HEK293 (cell line): ENCODE measurements at regions not wholly inside any gene's neighbourhood (a gene's known extent, or its start where the extent isn't known, plus 50 kb on each side); places are given as distances from the start of the nearest gene placed in this dataset.

Source experiments
- SCRT1 ChIP-seq: fragments of 450-650 bp; formaldehyde crosslinking; IDR thresholded peaks from 2 replicates; pipeline ENCODE4 v1.5.1; 2016; ENCODE audit warnings: missing biosample characterization, missing genetic modification characterization, borderline replicate concordance
- ZBTB8A ChIP-seq: fragments of 450-650 bp; formaldehyde crosslinking; IDR thresholded peaks from 2 replicates; pipeline ENCODE4 v1.5.1; 2016; ENCODE audit warnings: missing biosample characterization, missing genetic modification characterization
- ZNF37A ChIP-seq: fragments of 450-650 bp; IDR thresholded peaks from 2 replicates; pipeline ENCODE4 v1.5.1; 2018; ENCODE audit warnings: missing biosample characterization, missing genetic modification characterization
- ZNF473 ChIP-seq: fragments of 450-650 bp; formaldehyde crosslinking; IDR thresholded peaks from 2 replicates; pipeline ENCODE4 v1.5.1; 2017; ENCODE audit warnings: missing biosample characterization, missing genetic modification characterization
- ZNF843 ChIP-seq: fragments of 450-650 bp; formaldehyde crosslinking; IDR thresholded peaks from 2 replicates; pipeline ENCODE4 v1.5.1; 2016; ENCODE audit warnings: missing biosample characterization, missing genetic modification characterization
- TF ChIP-seq, protein P1 (sequence below): fragments of 450-650 bp; formaldehyde crosslinking; IDR thresholded peaks from 2 replicates; pipeline ENCODE4 v1.5.1; 2016; ENCODE audit warnings: missing biosample characterization, missing genetic modification characterization
- TF ChIP-seq, protein P2 (sequence below): fragments of 450-650 bp; formaldehyde crosslinking; IDR thresholded peaks from 2 replicates; pipeline ENCODE4 v1.5.1; 2016; ENCODE audit warnings: missing biosample characterization, missing genetic modification characterization

DNA sequence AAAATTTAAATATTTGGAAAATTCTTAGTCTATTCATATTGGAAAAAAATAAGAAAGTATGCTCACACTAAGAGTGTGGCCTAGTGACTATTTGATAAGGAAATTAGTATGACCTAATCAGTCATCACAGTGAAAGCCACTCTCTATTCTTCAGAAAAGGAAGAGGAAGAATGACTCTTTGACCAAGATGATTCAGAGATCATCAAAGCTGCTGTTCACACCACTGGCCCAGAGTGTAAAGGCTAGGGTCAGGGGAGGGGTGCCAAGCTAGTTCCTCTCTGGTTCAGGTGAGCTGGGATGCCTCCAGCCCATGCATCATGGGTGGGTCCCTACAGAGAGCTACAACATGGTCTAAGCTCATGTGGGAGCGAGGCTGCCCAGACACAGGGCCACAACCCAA, 396.9 kb upstream of the NDST3 start:
- no peak for TF ChIP-seq ZNF473 (tag by site-specific recombination)
- TF ChIP-seq, protein P1, sequence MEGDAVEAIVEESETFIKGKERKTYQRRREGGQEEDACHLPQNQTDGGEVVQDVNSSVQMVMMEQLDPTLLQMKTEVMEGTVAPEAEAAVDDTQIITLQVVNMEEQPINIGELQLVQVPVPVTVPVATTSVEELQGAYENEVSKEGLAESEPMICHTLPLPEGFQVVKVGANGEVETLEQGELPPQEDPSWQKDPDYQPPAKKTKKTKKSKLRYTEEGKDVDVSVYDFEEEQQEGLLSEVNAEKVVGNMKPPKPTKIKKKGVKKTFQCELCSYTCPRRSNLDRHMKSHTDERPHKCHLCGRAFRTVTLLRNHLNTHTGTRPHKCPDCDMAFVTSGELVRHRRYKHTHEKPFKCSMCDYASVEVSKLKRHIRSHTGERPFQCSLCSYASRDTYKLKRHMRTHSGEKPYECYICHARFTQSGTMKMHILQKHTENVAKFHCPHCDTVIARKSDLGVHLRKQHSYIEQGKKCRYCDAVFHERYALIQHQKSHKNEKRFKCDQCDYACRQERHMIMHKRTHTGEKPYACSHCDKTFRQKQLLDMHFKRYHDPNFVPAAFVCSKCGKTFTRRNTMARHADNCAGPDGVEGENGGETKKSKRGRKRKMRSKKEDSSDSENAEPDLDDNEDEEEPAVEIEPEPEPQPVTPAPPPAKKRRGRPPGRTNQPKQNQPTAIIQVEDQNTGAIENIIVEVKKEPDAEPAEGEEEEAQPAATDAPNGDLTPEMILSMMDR = no peak
- TF ChIP-seq, protein P2, sequence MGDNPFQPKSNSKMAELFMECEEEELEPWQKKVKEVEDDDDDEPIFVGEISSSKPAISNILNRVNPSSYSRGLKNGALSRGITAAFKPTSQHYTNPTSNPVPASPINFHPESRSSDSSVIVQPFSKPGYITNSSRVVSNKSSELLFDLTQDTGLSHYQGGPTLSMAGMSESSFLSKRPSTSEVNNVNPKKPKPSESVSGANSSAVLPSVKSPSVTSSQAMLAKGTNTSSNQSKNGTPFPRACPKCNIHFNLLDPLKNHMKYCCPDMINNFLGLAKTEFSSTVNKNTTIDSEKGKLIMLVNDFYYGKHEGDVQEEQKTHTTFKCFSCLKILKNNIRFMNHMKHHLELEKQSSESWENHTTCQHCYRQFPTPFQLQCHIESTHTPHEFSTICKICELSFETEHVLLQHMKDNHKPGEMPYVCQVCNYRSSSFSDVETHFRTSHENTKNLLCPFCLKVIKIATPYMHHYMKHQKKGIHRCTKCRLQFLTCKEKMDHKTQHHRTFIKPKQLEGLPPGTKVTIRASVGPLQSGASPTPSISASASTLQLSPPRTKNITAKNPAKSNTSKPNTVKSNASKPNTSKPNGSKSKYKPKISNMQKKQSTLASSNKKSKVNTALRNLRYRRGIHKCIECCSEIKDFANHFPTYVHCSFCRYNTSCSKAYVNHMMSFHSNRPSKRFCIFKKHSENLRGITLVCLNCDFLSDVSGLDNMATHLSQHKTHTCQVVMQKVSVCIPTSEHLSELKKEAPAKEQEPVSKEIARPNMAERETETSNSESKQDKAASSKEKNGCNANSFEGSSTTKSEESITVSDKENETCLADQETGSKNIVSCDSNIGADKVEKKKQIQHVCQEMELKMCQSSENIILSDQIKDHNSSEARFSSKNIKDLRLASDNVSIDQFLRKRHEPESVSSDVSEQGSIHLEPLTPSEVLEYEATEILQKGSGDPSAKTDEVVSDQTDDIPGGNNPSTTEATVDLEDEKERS (tag by site-specific recombination) = no peak
- TF ChIP-seq ZBTB8A (tag by site-specific recombination) = no peak
- TF ChIP-seq ZNF37A (tag by site-specific recombination) = no peak
- no peak for TF ChIP-seq ZNF843 (tag by site-specific recombination)
- no peak for TF ChIP-seq SCRT1 (tag by site-specific recombination)
